HG03342 (cell line): ENCODE measurements at regions not wholly inside any gene's neighbourhood (a gene's known extent, or its start where the extent isn't known, plus 50 kb on each side); places are given as distances from the start of the nearest gene placed in this dataset.
"Not testable (repeated sequence)": the region's sequence is repeated elsewhere in the genome, so short reads cannot be mapped to it uniquely, and the experiment has no call there.

Source experiments
- ATAC-seq: cut with Tn5 transposase; IDR thresholded peaks from one replicate; pipeline ENCODE4 v1.9.1; 2021; ENCODE audit warnings: mild to moderate bottlenecking, moderate library complexity; ENCODE audit not compliant: unreplicated experiment

DNA sequence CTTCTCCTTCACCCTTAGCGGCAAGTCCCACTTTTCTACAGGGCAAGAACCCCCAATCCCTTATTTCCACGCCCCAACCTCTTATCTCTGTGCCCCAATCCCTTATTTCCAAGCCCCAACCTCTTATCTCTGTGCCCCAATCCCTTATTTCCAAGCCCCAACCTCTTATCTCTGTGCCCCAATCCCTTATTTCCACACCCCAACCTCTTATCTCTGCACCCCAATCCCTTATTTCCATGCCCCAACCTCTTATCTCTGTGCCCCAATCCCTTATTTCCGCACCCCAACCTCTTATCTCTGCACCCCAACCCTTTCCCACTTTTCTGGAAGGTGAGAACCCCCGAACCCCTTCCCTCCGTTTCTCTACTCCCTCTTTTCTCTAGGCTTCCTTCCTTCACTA is 116.1 kb upstream of the GJE1 start:
- ATAC-seq: not testable (repeated sequence)

DNA sequence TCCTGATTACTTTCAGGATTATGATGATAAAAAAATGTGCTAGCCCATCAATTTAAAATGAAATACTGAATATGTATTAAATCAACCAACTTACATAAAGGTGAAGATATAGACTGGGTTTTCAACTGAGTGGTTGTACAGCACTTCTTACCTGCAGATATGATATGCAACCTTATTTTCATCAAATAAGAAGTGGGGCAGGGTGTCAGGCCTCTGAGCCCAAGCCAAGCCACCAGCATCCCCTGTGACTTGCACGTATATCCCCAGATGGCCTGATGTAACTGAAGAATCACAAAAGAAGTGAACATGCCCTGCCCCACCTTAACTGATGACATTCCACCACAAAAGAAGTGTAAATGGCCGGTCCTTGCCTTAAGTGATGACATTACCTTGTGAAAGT is 117.3 kb upstream of the GJE1 start:
- ATAC-seq: not testable (repeated sequence)

DNA sequence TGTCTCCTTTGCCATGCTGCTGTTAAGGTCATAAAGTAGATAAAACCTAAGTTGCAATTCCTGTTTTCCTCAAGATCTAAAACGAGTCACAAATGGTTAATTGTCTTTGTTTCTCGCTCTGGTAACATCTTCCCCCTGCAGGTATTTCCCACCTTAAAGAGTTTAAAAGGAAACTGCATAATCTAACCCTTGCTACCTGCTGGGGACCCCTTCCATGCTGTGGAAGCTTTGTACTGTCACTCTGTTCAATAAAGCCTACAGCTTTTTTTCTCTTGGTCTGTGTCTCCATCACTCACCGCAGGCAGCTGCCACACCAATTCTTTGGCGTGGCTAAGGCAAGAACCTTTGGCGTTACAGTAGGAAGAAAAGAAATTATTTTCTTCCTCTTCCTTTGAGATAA is 117.7 kb upstream of the GJE1 start:
- no peak for ATAC-seq

DNA sequence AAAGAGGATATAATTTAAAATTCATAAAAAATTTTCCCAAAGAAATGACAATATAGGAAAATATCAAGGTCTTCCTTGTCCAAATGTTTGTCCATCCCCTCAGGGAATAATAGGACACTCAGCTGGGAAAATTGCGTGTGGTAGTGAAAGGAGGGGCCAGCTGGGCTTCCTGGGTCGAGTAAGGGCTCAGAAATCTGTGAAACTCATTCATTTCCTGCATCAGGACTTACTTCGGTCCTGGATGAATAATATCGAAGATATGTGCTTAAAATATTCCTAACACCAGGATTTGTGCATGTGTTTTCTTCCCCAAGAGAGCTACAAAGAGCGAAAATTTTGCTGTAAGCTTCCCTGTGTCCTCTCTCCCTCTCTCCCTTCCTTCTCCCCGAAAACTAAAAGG is 118.2 kb upstream of the GJE1 start:
- no peak for ATAC-seq

DNA sequence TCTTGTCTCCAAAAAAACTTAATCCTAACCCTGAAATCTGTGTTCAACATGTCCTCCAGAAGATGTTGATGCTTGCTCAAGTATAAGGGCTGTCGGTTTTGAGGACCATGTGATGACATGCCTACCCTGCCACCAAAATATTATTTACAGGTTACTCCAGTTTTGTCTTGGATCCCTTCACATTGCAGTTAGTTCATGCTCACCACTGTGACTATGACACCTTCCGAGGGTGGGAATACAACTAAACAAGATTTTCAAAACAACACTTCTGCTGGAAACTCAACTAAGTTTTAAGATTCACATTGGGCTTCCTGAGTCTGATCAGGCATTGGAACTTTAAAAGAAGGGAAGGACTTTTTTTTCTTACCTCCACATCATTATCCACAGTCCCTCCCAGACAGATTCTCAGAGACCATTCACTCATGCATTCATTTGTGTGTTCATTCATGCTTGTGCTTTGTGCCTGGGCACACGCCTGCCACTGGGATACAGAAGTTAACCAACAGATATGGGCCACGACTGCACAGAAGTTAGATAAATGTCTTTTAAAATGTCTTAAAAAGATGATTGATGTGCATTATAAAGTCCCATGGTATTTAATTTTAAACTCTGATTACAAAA is 118.7 kb upstream of the GJE1 start:
- no peak for ATAC-seq

DNA sequence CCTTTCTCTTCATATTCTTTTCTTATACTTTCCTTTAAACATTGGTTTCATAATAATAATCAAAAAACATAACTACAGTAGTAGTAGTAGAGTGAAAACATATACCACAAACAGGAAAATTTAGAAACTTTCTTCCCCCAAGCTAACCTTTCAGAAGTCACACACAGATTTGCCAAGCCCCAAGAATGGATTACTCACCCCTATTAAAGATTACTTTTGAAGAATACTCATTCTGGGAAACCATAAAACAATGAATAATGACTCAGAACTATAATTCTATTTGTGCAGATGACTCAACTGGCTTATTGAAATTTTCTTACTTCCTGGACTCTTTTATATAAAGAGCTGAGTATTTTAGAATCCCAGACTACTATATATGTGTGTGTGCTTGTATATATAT is 119.4 kb upstream of the GJE1 start:
- peak; percentile 87 for ATAC-seq

DNA sequence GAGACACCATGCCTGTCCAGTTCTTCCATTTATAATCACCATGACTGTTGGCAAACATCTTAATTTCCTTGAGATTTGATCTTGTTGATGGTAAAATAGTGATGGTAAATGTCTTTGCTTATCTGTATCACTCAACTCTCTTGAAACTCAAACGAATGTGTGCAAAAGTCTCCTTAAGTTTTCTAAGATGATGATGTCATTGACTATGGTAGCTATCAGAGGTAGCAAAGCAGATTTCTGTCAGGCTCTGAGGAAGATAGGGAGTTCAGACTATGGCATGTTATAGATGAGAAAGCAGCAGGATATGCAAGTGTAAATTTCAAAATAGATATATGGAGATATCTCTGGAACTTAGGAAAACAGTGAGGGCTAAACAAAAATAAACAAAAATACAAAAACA is 121.0 kb upstream of the GJE1 start:
- ATAC-seq: no peak

DNA sequence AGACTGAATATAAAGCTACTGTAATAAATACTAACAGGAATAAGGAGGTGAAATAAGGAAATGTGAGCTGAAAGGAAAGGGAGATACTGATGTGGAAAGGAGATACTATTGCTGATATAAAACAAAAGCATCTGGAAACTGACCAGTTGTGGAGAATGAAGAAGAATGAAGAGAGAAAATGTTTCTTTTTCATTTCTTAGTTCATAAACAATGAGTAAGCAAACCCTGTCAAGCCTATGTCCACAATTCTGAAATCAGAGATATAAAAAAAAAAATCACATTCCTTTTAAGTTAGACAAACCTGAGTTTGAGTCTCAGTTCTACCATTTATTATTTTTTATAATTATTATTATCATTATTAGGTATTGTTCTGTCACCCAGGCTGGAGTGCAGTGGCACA is 121.6 kb upstream of the GJE1 start:
- no peak for ATAC-seq

DNA sequence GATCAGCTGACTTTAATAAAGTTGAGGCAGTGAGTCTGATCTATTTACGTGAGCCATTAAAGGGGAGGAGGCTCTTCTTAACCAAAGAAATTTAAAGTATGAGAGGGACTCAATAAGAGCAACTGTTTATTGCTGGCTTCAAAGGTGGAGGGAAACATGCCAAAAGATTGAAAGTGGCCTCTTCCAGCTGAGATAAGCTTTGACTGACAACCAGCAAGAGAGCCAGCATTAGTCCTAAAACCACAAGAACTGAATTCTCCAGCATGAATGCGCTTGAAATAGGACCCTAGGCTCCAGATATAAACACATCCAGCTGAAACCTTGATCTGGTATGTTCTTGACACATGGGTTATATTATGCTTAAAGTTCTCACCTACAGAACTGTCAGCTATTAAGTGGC is 123.1 kb upstream of the GJE1 start:
- ATAC-seq: no peak

DNA sequence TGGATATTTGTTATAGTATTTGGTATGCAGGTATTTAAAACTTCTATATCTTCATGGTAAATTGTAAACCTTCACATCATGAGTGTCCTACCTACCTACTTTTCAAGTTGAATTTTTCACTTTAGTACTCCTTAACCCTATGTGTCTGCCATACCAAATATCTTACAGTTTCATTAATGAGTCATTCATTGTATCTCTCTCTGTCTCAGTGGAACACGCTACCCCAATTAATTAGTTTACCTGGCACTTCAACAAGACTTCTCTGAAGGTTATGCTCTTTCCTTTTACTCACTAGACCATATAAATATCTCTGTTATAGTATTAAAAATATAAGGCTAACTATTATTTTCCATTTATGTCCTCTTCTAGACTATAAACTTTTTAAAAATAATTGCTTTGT is 123.9 kb upstream of the GJE1 start:
- no peak for ATAC-seq

DNA sequence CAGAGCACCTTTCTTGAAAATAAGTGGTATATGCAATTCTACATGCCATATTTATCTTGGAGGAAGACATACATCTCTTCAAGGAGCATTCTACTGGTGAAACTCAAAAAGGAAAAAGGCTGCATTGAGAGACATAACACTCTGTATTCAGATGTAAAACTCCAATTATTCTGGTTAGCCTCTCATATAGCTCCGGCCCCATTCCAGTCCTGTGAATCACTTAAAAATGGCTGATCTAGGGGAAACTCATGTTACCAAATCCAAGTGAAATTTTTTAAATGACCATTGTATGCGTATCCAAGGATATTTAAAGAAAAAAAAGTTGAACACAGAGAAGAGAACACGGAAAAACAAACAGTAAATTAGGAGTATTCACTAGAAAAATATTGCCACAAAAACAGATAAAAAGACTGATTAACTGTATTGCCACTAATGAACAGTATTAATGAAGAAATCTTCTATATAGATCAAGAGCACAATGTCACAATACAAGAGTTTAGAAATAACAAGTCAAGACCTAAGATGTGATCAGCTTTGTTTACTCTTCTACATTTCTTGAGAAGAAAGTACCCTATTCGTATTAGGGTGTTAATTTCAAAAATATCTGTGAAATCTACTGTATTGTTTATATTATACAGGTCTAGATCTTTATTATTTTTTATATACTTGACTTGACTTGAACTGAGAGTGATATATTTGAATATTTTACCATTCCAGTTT is 124.5 kb upstream of the GJE1 start:
- ATAC-seq: no peak

DNA sequence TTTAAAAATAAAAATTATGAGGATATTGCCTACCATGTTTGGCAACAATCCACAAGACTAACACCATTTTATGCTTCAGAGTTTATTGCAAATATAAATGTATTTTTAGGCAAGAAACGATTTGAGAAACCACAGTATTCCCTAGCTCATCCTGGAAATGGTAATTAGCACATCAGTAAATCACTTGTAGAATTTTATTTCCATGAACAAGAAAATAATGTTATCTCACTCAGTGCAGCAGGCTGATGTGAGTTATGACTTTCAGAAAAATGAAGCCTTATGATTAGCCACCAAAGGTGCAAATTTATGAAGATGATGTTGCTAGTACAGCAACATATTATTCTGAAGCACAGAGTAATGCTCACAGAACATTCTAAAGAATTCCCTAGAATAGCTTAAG is 127.7 kb upstream of the GJE1 start:
- no peak for ATAC-seq

DNA sequence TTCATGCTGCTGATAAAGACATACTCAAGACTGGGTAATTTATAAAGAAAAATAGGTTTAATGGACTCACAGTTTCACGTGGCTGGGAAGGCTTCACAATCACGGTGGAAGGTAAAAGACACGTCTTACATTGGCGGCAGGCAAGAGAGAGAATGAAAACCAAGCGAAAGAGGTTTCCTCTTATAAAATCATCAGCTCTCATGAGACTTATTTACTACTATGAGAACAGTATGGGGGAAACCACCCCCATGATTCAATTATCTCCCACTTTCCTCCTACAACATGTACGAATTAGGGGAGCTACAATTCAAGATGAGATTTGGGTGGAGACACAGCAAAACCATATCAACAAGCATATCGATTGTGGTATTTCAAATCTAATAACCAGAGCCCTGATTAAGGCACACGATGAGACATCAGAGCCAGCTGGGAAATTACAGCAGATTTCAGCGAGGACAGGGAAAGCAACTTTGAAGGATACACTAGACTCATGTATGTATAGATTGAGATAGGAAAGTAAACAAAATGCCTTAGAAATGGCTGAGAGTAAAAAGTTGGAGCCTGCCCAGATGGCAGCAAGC is 129.8 kb upstream of the GJE1 start:
- no peak for ATAC-seq

DNA sequence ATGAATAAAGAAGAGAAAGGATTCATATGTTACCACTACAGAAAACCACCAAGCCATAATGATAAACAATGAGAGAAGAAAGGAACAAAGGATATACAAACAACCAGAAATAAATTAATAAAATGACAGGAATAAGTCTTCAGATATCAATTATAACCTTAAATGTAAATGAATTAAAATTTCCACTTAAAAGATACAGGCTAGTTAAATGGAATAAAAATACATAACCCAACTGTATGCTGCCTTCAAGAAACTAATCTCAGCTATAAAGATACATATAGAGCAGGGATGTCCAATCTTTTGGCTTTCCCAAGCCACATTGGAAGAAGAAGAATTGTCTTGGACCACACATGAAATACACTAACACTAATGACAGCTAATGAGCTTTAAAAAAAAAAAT is 135.9 kb upstream of the GJE1 start:
- no peak for ATAC-seq

DNA sequence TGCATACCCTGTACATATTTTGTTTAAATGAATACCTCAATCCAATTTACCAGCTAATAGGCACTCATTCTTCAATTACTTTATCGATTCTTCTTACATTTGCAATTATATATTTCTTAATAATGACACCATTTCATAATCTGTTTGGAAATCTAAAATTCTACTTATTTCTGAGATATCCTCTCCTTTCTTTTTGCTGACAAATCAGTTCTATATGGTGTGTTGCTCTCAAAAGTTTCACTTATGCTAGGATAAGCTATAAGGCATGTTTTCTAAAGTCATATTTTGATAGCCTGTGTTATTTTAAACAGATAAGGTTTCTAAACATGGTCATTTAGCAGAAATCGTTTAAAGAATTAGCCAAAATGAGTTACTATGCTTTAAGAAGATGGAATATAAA is 140.6 kb upstream of the GJE1 start:
- no peak for ATAC-seq

DNA sequence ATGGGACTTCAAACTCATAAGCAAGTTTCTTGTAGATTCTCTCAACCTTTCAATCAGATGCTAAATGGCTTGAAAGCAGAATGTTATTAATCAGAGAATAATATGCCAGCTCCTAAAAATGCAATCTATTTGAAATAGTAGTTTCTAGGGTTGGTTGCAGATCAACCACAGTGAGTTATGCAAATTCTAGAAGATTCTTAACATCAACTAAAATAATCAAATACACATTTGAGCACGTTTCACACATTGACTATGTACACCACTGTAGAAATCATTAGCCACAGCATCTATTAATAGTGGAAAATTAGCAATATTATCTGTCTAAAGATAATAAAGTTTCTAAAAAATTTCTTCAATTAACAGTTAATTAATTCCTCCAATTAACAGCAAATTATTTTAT is 141.9 kb upstream of the GJE1 start:
- ATAC-seq: no peak

DNA sequence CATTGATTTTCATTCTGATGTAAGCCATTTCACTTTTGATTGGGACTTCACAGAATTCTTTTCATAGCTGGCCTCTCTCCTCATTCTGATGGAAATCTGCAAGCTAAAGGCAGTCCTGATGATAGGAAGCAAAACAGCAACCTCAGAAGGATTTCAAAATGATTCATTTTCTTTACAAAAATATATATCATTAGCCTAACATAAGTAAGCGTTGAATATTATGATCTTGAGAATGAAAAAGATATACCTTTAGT is 143.1 kb upstream of the GJE1 start:
- no peak for ATAC-seq

DNA sequence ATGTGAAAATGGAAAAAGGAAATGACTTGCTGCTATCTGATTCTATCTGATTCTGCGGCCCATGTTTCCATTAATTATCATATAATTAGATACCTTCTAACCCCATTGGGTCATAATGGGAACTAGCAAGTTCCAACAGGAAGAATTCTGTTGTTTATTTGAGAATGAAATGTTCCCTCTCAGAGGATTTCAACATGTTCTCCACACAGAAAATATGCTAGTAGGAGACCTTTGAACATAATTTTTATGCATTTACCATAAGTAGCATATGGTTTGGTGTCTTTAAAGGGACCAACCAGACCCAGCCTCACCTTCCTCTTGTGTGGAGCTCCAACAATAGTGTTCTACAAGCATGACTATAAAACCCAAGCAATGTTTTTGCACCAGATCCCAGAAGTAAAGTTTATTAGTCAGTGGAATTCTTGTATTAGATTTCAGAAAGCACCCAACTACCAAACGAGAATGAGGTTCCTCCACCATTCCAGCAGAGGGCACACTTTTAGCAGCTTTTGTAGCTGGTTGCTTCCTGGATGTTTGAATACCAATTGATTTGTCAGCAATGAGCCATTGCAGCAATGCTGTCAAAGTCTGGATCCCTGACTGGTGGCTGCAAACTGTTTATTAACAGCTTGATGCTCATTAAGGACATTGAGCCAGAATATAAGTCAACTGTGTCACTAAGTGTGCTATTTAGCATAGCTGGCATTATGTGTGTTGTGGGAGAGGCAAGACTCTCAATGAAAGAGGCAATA is 143.6 kb upstream of the GJE1 start:
- ATAC-seq: peak; percentile 87

DNA sequence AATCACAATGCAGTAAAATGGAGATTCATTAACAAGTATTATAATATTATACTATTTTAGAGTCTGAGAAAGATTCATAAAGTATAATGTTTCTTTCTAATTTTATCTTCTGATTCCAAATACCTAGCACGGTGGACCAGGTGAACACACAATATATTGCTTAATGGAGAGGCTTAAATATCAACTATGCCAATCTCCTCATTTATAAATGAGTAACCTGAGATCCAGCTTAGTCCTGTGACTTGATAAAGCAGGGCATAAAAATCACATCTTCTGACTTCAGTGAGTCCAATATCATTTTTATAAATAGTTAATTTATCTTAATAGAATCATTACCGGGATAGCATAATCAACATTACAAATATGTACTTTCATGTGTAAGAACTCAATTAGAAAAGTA is 144.4 kb upstream of the GJE1 start:
- no peak for ATAC-seq

DNA sequence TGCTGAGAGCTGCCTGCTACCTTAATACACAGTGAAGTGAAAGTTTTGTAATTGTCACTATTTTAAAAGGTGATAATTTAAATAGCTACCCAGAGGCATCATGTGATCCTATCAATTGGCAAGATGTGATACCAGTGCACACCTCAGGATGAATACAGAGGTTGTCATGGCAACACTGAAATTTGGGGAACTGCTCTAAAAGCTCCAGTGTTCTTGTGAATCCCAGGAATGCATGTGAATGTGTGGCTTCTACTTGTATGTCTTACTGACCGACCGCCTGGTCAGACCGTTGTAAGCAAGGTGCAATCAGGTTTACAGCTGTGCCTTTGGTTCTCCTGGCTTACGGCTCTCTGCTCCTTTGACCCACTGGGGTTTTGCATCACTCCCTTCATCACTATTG is 146.3 kb upstream of the GJE1 start:
- no peak for ATAC-seq

DNA sequence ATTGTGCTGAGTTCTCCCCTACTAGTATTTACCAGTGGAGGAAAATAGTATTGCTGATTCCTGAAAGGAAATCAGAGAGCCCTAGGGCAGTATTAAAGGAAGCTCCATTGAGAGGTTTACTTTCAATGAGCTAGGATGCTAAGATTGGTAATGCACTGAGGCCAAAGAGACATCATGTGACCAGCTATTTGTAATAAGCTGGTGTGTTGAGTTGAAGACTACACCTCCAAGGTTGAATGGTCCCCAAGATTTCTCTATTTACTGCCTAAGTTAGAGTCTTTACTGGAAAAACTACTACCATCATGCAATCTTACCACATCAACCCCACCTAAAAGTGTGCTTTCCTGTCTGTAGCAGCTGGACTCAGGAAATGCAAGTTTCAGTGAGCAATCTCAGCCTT is 151.5 kb upstream of the GJE1 start:
- ATAC-seq: no peak

DNA sequence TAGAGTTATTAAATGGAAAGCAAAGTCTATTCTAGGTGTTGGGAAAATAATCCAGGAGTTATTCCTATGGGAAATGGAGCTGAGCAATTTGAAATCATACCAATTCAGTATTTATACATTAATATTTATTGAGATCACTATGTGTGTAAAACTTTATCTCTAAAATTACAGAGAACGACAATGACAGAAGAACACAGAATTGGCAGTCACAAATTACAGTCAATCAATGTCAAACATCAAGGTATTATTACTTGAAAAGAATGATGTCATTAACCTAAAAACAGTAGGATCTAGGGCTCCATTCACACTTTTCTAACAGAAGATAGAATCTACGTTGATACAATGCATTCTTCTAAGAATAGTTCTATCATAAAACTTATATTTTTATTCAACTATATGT is 154.9 kb upstream of the GJE1 start:
- ATAC-seq: no peak
